Chondrocyte (in vitro differentiated cells): ENCODE measurements at regions not wholly inside any gene's neighbourhood (a gene's known extent, or its start where the extent isn't known, plus 50 kb on each side); places are given as distances from the start of the nearest gene placed in this dataset.
A peak's percentile ranks its signal among the peaks of the same experiment; 100 is the strongest.
"Not testable (repeated sequence)": the region's sequence is repeated elsewhere in the genome, so short reads cannot be mapped to it uniquely, and the experiment has no call there.

Experiments
- DNase-seq: peaks from one replicate; pipeline ENCODE4 v3.0.0; 2021; ENCODE audit warnings: mixed read lengths, low spot score
- H3K27ac Mint-ChIP-seq: one replicate; pipeline ENCODE4 v1.8.0; 2021; ENCODE audit warnings: mild to moderate bottlenecking, moderate library complexity, mixed read lengths; ENCODE audit not compliant: unreplicated experiment
- H3K27me3 Mint-ChIP-seq: 2 replicates; pipeline ENCODE4 v1.8.0; 2021; ENCODE audit warnings: low read depth, mixed read lengths
- H3K36me3 Mint-ChIP-seq: 2 replicates; pipeline ENCODE4 v1.8.0; 2021; ENCODE audit warnings: low read depth, mixed read lengths
- H3K4me1 Mint-ChIP-seq: 2 replicates; pipeline ENCODE4 v1.8.0; 2021; ENCODE audit warnings: low read depth, mild to moderate bottlenecking, mixed read lengths
- H3K4me3 Mint-ChIP-seq: one replicate; pipeline ENCODE4 v1.8.0; 2021; ENCODE audit warnings: mild to moderate bottlenecking, moderate library complexity, mixed read lengths; ENCODE audit not compliant: unreplicated experiment
- H3K9me3 Mint-ChIP-seq: 2 replicates; pipeline ENCODE4 v1.8.0; 2021; ENCODE audit warnings: low read depth, mixed read lengths
- TF ChIP-seq, protein P1 (sequence below): fragments of 200-600 bp; sonication (generic); IDR thresholded peaks from 2 replicates; pipeline ENCODE4 v1.5.0; 2021; ENCODE audit warnings: antibody characterized with exemption, mild to moderate bottlenecking, moderate library complexity

- H3K4me3 Mint-ChIP-seq, result no peak overlapping the region
- peaks cover 11% of the 10 kb centered on the region for H3K27me3 Mint-ChIP-seq
- H3K4me1 Mint-ChIP-seq, result no peaks in the 10 kb centered on the region
- H3K9me3 Mint-ChIP-seq, result peaks cover 14% of the 10 kb centered on the region
- TF ChIP-seq, protein P1, sequence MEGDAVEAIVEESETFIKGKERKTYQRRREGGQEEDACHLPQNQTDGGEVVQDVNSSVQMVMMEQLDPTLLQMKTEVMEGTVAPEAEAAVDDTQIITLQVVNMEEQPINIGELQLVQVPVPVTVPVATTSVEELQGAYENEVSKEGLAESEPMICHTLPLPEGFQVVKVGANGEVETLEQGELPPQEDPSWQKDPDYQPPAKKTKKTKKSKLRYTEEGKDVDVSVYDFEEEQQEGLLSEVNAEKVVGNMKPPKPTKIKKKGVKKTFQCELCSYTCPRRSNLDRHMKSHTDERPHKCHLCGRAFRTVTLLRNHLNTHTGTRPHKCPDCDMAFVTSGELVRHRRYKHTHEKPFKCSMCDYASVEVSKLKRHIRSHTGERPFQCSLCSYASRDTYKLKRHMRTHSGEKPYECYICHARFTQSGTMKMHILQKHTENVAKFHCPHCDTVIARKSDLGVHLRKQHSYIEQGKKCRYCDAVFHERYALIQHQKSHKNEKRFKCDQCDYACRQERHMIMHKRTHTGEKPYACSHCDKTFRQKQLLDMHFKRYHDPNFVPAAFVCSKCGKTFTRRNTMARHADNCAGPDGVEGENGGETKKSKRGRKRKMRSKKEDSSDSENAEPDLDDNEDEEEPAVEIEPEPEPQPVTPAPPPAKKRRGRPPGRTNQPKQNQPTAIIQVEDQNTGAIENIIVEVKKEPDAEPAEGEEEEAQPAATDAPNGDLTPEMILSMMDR, result peak; percentile 28
- H3K36me3 Mint-ChIP-seq, result no peaks in the 10 kb centered on the region
- H3K27ac Mint-ChIP-seq, result no peak overlapping the region
- DNase-seq, result no peak
These were observed 557.1 kb upstream of the CHAC2 start for GRCh38 chr2:53210538-53210937.

DNA sequence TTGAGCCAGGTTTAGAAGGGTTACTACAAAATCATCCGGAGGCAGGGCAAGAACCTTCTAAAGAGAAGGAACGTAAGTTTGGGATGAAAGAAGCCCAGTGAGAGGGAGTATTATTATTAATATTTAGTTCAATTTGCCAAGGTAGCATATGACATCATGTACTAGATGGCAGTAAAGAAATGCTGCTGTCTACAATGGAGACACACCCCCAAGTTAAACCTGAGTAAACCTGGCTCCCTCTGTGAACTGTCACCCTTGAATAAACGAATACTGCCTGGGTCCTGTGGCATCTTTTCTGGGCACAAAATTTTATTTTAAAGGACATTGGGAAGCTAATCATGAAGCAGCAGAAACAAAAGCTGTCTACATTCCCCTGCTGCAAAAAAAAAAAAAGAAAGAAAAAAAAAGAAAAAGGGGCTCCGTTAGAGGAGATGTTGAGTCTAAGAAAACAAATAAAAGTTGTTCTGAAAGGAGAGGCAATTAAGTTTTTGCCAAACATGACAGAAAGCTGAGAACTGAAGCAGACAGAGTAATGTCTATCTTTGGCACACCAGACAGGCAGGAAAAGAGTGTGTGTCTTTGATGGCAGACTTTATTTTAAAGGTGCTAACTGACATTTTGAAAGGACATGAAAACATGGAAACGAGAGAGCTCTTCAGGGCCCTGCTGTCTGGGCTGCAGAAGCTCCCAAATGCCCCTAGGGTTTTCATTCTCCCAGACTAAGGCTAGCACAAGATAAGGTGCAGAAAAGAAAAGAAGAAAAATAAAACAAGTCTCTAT is 557.7 kb upstream of the CHAC2 start:
- DNase-seq, result no peak
- no peak overlapping the region for H3K27ac Mint-ChIP-seq
- no peak overlapping the region for H3K4me3 Mint-ChIP-seq
- H3K36me3 Mint-ChIP-seq, result no peaks in the 10 kb centered on the region
- TF ChIP-seq, protein P1, result no peak
- no peaks in the 10 kb centered on the region for H3K4me1 Mint-ChIP-seq
- peaks cover 9% of the 10 kb centered on the region for H3K9me3 Mint-ChIP-seq
- H3K27me3 Mint-ChIP-seq, result peaks cover 14% of the 10 kb centered on the region

DNA sequence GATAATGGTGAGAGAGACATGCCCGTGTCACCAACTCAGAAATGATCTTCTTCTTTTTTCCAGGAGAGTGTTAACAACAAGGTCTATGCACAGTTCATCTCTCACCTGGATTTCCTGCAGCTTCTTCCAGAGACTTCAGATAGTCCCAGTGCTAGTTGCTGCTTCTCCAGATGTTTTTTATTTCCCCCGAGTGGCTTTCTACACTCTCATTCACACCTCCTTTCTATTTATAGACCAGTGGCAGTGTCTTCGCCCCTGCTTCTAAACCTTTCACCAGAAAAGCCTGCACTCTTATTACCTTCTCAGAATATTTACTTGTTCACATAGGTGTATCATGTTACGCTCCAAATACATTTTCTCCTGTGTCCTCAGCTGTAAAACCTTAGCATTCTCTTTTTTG is 558.8 kb upstream of the CHAC2 start:
- Mint-ChIP-seq H3K27me3 (peaks cover 15% of the 10 kb centered on the region), H3K4me1 (no peaks in the 10 kb centered on the region), H3K4me3 (no peak overlapping the region), H3K9me3 (no peaks in the 10 kb centered on the region), H3K36me3 (no peaks in the 10 kb centered on the region), H3K27ac (no peak overlapping the region)
- no peak for DNase-seq
- TF ChIP-seq, protein P1, result no peak

- H3K36me3 Mint-ChIP-seq, DNase-seq, H3K9me3 Mint-ChIP-seq, H3K4me1 Mint-ChIP-seq, H3K4me3 Mint-ChIP-seq, H3K27ac Mint-ChIP-seq: not testable (repeated sequence)
- peaks cover 27% of the 10 kb centered on the region for H3K27me3 Mint-ChIP-seq
These were observed 561.4 kb upstream of the CHAC2 start for GRCh38 chr2:53206226-53206625.

DNA sequence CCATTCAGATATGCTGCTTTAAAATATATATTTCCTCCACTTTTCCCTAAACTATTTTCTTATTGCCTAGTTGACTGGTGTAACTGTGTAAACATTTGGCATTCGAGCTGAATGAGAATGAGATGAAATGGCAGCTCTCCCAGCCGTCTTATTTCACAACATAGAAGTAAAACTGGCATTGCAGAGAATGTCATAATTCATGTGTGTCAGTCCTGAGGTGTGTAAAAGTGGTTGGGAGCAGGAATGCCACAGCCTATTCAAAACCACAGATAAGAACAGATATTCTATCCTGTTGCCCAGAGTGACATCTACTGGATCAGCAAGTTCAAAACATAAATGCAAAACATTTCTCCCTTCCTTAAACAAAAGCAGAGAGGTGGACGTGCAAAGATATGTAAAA is 565.5 kb upstream of the CHAC2 start:
- no peak for DNase-seq
- peaks cover 42% of the 10 kb centered on the region for H3K27me3 Mint-ChIP-seq
- H3K36me3 Mint-ChIP-seq, result no peaks in the 10 kb centered on the region
- no peaks in the 10 kb centered on the region for H3K4me1 Mint-ChIP-seq
- no peak overlapping the region for H3K27ac Mint-ChIP-seq
- no peak overlapping the region for H3K4me3 Mint-ChIP-seq
- no peaks in the 10 kb centered on the region for H3K9me3 Mint-ChIP-seq
- TF ChIP-seq, protein P1, result peak; percentile 70

DNA sequence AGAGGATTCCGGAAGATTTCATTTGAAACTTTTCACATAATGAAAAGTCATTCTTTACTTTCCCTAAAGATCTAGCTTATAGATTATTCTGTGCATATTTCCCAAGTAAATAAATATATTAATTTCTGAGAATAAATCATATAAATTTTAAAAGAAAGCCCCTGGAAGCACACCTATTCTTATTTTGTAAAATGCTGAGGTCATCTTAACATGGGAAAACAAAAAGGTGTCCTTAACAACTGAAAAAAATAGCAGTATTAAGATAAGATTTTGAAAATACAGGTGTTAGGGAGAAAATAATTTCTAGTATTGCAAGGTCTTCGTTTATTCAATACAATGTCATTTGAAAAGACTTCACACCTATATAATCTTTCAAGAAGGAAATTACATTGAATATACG is 567.5 kb upstream of the CHAC2 start:
- H3K27me3 Mint-ChIP-seq, result peaks cover 36% of the 10 kb centered on the region
- DNase-seq, result no peak
- TF ChIP-seq, protein P1, result no peak
- H3K27ac Mint-ChIP-seq, result no peak overlapping the region
- H3K4me1 Mint-ChIP-seq, result no peaks in the 10 kb centered on the region
- H3K36me3 Mint-ChIP-seq, result no peaks in the 10 kb centered on the region
- H3K4me3 Mint-ChIP-seq, result no peak overlapping the region
- no peaks in the 10 kb centered on the region for H3K9me3 Mint-ChIP-seq
